ENCODE measurements at regions not wholly inside any gene's neighbourhood (a gene's known extent, or its start where the extent isn't known, plus 50 kb on each side); places are given as distances from the start of the nearest gene placed in this dataset.
"Not testable (repeated sequence)": the region's sequence is repeated elsewhere in the genome, so short reads cannot be mapped to it uniquely, and the experiment has no call there.

DNA sequence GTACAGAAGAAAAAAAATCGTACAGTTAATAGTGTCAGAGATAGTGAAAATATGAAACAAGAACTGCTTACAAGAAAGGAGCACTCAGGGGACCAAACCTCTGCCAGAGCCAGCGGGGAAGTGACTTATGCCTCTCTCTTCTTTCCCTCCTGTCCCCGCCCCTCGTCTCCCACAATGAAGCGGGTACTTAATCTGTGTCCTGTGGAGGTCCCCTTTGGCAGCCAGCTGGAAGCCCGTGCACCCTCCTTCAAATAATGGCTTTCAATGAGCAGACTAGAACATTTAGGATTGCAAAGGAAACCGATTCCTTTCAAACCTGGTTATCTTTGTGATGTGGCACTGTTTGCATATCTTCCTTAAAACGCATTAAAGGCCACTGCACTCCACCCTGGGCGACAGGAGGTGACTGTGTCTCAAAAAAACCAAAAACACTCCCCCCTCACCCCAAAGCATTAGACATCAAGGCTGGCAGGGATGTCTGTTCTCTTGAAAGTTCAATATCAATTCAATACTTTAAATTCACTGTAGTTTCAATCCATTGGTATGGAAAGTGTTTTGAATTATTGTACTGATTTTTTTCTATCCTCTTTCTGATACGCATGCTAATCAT lies 51.7 kb downstream of the PPIAL4C start:
- Mint-ChIP-seq H3K4me3 (ENCODE audit: low read depth) (peak overlapping the region; percentile 92), H3K4me1 (ENCODE audit: low read depth) (peaks cover 21% of the 10 kb centered on the region), H3K27ac (peak overlapping the region; percentile 100)
- not testable (repeated sequence) for H3K27me3 Mint-ChIP-seq; DNase-seq (ENCODE audit: low spot score, unreplicated experiment); H3K36me3 Mint-ChIP-seq (ENCODE audit: insufficient read depth); H3K9me3 Mint-ChIP-seq (ENCODE audit: low read depth)

- DNase-seq (ENCODE audit: low spot score, unreplicated experiment): peak; percentile 51
- Mint-ChIP-seq H3K27ac (peak overlapping the region; percentile 100), H3K4me1 (ENCODE audit: low read depth) (peaks cover 21% of the 10 kb centered on the region), H3K4me3 (ENCODE audit: low read depth) (peak overlapping the region; percentile 92)
- not testable (repeated sequence) for H3K9me3 Mint-ChIP-seq (ENCODE audit: low read depth); H3K36me3 Mint-ChIP-seq (ENCODE audit: insufficient read depth); H3K27me3 Mint-ChIP-seq
Observed at GRCh38 chr1:149636286-149637122, 52.9 kb downstream of the PPIAL4C start.

DNA sequence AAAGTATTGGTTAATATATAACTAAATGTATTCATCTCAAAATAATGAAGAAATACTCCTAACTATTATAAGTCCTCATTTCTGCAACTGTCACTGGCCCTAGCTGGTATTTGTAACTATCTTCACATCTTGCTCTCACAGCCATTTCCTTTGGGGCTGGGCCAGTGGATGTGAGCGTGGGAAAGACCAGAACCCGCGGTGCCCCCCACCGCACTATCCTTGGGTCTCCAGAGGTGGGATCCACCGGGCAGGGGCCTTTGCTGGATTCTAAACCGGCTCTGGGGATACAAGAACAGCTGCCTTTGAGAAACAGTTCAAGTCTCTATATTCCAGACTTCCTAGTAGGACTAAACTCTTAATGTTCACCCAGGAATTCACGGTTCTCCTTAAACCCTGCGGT lies 54.8 kb downstream of the PPIAL4C start:
- not testable (repeated sequence) for H3K4me3 Mint-ChIP-seq (ENCODE audit: low read depth); H3K36me3 Mint-ChIP-seq (ENCODE audit: insufficient read depth); H3K9me3 Mint-ChIP-seq (ENCODE audit: low read depth); H3K27me3 Mint-ChIP-seq; DNase-seq (ENCODE audit: low spot score, unreplicated experiment); H3K27ac Mint-ChIP-seq
- H3K4me1 Mint-ChIP-seq (ENCODE audit: low read depth): peaks cover 21% of the 10 kb centered on the region

GRCh38 chr1:149638901-149639658 lies 55.4 kb downstream of the PPIAL4C start:
- DNase-seq (ENCODE audit: low spot score, unreplicated experiment); H3K36me3 Mint-ChIP-seq (ENCODE audit: insufficient read depth); H3K27me3 Mint-ChIP-seq; H3K9me3 Mint-ChIP-seq (ENCODE audit: low read depth); H3K4me3 Mint-ChIP-seq (ENCODE audit: low read depth); H3K27ac Mint-ChIP-seq: not testable (repeated sequence)
- H3K4me1 Mint-ChIP-seq (ENCODE audit: low read depth): peaks cover 17% of the 10 kb centered on the region

DNA sequence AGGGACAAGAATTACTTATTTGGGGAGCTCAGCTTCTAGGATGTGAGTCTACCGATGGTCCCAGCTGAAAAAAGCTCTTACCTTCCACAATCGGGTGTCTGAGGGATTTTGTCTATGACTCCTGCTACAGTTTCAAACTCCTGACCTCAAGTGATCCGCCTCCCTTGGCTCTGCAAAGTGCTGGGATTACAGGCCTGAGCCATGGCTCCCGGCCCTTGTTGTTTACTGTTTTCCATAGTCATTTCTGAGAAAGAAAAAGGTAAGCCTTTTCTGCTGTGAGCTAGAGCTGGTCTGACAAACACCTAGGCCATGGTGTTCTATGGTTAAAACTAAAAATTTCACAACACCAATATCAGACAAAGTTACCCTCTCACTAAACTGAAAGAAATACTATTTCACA lies 57.5 kb downstream of the PPIAL4C start:
- not testable (repeated sequence) for H3K27ac Mint-ChIP-seq; H3K36me3 Mint-ChIP-seq (ENCODE audit: insufficient read depth); H3K27me3 Mint-ChIP-seq; H3K4me3 Mint-ChIP-seq (ENCODE audit: low read depth); DNase-seq (ENCODE audit: low spot score, unreplicated experiment); H3K9me3 Mint-ChIP-seq (ENCODE audit: low read depth)
- H3K4me1 Mint-ChIP-seq (ENCODE audit: low read depth): peaks cover 19% of the 10 kb centered on the region

GRCh38 chr1:149644818-149645217 lies 61.2 kb downstream of the PPIAL4C start:
- H3K4me1 Mint-ChIP-seq (ENCODE audit: low read depth); H3K4me3 Mint-ChIP-seq (ENCODE audit: low read depth); H3K36me3 Mint-ChIP-seq (ENCODE audit: insufficient read depth); DNase-seq (ENCODE audit: low spot score, unreplicated experiment); H3K27ac Mint-ChIP-seq; H3K9me3 Mint-ChIP-seq (ENCODE audit: low read depth); H3K27me3 Mint-ChIP-seq: not testable (repeated sequence)

DNA sequence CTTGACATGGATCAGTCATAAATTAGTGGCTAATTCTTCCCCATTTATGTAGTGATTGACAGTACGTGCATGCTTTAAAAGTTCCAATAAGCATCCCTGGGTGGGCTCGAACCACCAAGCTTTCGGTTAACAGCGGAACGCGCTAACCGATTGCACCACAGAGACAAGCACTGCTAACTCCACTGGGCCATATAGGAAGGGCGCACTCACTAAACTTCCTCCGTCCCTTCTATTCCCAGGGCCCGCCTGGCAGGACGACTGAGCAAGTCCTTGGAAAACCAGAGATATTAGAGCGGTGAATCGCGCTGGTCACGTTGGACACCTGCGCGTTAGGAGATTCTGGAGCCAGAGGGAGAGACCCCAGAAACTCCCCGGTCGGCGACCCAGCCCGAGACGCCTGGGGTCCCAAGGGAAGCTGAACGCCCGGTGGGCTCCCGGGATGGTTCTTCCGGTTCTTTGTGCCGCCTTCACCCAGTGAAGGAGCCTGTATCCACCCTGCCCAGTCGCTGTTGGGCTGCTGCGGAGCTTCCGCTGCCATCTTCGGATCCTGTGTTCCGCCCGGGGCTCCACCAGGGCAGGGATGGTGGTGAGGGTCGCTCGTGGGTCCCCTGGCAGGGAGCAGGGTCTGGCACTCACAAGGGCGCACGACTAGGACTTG lies 62.8 kb downstream of the PPIAL4C start:
- H3K36me3 Mint-ChIP-seq (ENCODE audit: insufficient read depth); H3K4me1 Mint-ChIP-seq (ENCODE audit: low read depth); H3K27me3 Mint-ChIP-seq; H3K9me3 Mint-ChIP-seq (ENCODE audit: low read depth); DNase-seq (ENCODE audit: low spot score, unreplicated experiment): not testable (repeated sequence)
- Mint-ChIP-seq H3K27ac (peak overlapping the region; percentile 90), H3K4me3 (ENCODE audit: low read depth) (peak overlapping the region; percentile 77)

DNA sequence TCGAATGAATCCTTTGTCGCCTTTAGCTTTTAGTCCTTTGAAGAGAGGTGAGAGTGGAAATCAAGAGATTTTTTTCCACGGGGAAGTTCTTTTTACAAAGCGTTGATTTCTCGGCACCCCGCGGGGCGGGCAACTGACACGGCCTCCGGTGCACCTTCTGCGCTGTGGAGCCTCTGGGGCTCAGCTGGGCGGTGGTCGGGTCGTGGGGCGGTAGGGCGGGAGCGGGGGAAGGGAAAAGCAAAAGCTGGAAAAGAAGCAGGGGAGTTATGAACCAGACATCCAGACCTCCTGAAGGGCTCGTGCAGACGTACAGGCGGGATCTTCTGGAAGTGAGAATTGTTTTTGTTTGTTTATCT lies 63.3 kb downstream of the PPIAL4C start:
- H3K4me3 Mint-ChIP-seq (ENCODE audit: low read depth): peak overlapping the region; percentile 77
- not testable (repeated sequence) for H3K27me3 Mint-ChIP-seq; DNase-seq (ENCODE audit: low spot score, unreplicated experiment); H3K27ac Mint-ChIP-seq; H3K4me1 Mint-ChIP-seq (ENCODE audit: low read depth); H3K36me3 Mint-ChIP-seq (ENCODE audit: insufficient read depth); H3K9me3 Mint-ChIP-seq (ENCODE audit: low read depth)

DNA sequence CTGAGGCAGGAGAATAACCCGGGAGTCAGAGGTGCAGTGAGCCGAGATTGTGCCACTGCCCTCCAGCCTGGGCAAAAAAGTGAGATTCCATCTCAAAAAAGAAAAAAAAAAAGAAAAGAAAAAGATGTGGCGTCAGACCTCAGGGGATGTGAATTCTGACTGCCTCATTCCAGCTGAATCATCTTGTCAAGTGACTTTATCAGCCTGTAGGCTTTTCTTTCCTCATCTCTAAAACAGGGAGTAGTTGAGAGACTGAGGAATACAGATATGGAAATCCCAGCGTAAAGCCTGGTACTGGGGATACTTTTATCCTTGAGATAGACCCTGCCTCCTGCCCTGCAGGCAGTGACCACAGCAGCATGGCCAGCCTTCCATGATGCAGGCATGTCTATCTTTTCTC lies 74.1 kb downstream of the PPIAL4C start:
- H3K4me1 Mint-ChIP-seq (ENCODE audit: low read depth); H3K4me3 Mint-ChIP-seq (ENCODE audit: low read depth); DNase-seq (ENCODE audit: low spot score, unreplicated experiment); H3K27me3 Mint-ChIP-seq; H3K27ac Mint-ChIP-seq; H3K9me3 Mint-ChIP-seq (ENCODE audit: low read depth); H3K36me3 Mint-ChIP-seq (ENCODE audit: insufficient read depth): not testable (repeated sequence)

- not testable (repeated sequence) for DNase-seq (ENCODE audit: low spot score, unreplicated experiment); H3K36me3 Mint-ChIP-seq (ENCODE audit: insufficient read depth); H3K27ac Mint-ChIP-seq; H3K27me3 Mint-ChIP-seq; H3K4me3 Mint-ChIP-seq (ENCODE audit: low read depth); H3K4me1 Mint-ChIP-seq (ENCODE audit: low read depth); H3K9me3 Mint-ChIP-seq (ENCODE audit: low read depth)
Observed at GRCh38 chr1:149658175-149658574, 74.5 kb downstream of the PPIAL4C start.

- not testable (repeated sequence) for H3K4me1 Mint-ChIP-seq (ENCODE audit: low read depth); H3K27me3 Mint-ChIP-seq; H3K4me3 Mint-ChIP-seq (ENCODE audit: low read depth); H3K9me3 Mint-ChIP-seq (ENCODE audit: low read depth); H3K27ac Mint-ChIP-seq; H3K36me3 Mint-ChIP-seq (ENCODE audit: insufficient read depth); DNase-seq (ENCODE audit: low spot score, unreplicated experiment)
Observed at GRCh38 chr1:149664624-149665023, 81.0 kb downstream of the PPIAL4C start.

DNA sequence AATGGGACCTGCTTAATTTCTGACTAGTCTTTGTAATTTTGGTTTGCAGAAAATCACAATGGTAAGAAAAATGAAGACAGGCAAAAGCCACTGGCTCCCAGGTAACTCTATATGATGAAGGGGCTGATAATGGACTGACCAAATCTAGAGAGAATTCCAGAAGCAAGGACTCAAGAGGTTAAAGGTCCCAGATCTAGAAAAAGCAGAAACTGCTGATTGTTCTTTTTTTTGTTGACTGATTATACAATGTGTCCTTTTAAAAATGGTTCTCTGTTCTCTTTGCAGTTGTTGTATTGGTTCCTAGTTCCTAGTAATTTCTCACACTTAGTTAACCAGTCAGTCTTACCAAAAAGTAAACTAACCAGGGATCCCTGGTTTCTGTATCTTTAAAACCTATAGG lies 81.4 kb downstream of the PPIAL4C start:
- H3K36me3 Mint-ChIP-seq (ENCODE audit: insufficient read depth); H3K4me1 Mint-ChIP-seq (ENCODE audit: low read depth); DNase-seq (ENCODE audit: low spot score, unreplicated experiment); H3K9me3 Mint-ChIP-seq (ENCODE audit: low read depth); H3K4me3 Mint-ChIP-seq (ENCODE audit: low read depth); H3K27ac Mint-ChIP-seq; H3K27me3 Mint-ChIP-seq: not testable (repeated sequence)

DNA sequence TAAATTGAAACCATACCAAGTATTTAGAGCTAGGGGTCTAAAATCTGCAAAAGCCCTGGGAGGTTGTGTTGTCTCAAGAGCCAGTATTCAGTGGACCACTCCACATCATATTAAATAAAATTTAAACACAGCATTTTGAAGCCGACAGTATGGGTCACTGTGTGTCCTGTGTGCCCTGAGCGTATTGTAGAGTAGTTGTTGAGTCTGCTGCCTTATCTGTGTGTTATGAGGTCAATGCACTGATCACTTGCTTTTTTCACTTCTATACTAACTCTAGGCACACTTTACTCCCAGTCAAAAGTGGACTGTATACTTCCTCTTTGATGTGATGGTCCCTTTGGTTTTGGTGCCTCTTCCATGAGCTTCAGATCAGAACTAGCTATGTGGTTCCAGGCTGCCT lies 81.9 kb downstream of the PPIAL4C start:
- not testable (repeated sequence) for H3K27me3 Mint-ChIP-seq; H3K36me3 Mint-ChIP-seq (ENCODE audit: insufficient read depth); H3K27ac Mint-ChIP-seq; H3K4me3 Mint-ChIP-seq (ENCODE audit: low read depth); DNase-seq (ENCODE audit: low spot score, unreplicated experiment); H3K4me1 Mint-ChIP-seq (ENCODE audit: low read depth); H3K9me3 Mint-ChIP-seq (ENCODE audit: low read depth)
